ENCODE measurements at regions not wholly inside any gene's neighbourhood (a gene's known extent, or its start where the extent isn't known, plus 50 kb on each side); places are given as distances from the start of the nearest gene placed in this dataset.

DNA sequence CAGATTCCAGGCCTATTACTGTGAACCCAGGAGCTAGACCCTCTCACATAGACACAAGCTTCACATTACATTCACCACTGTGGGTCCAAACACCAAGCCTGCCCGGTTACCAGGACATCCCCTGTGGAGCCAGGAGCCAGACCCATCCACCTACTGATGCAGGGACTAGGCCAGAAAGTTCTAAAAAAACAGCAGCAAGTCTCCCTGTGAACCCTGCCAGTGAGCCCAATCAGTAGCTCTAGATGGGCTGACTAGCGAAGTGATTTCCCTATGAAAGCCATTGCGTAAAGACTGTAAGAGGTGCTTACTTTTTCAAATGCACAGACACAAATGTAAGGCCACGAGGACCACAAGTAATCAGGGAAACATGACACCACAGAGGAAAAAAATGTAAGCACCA lies 352.3 kb downstream of the TMEM161B start:
- in situ Hi-C loops (cut with MboI) (no loop called here), intact Hi-C loops (cut with micrococcal nuclease; ENCODE audit: unreplicated experiment) (no loop called here)
- no TSS peak for BruUV-seq (replicated peaks)
- H3K36me3 ChIP-seq (ENCODE audit: control insufficient read depth in 2 of 2, insufficient read depth in 2 of 2, low read length in 1 of 2), result no peaks in the 10 kb centered on the region
- H4K20me1 ChIP-seq (ENCODE audit: control insufficient read depth, insufficient read depth), result no peaks in the 10 kb centered on the region
- no peak for DNase-seq (ENCODE audit: low read depth, low spot score)
- CTCF ChIA-PET, result no interaction called here
- TF ChIP-seq HDAC6 (IDR thresholded peaks at IDR 0.05; ENCODE audit: unreplicated experiment), result no peak
- TF ChIP-seq FOS (IDR thresholded peaks at IDR 0.05; ENCODE audit: borderline replicate concordance, extremely low read depth, insufficient read length), result no peak
- TF ChIP-seq TAF1 (IDR thresholded peaks at IDR 0.05; ENCODE audit: borderline replicate concordance, low read depth, low read length), result no peak
- TF ChIP-seq, protein P1, sequence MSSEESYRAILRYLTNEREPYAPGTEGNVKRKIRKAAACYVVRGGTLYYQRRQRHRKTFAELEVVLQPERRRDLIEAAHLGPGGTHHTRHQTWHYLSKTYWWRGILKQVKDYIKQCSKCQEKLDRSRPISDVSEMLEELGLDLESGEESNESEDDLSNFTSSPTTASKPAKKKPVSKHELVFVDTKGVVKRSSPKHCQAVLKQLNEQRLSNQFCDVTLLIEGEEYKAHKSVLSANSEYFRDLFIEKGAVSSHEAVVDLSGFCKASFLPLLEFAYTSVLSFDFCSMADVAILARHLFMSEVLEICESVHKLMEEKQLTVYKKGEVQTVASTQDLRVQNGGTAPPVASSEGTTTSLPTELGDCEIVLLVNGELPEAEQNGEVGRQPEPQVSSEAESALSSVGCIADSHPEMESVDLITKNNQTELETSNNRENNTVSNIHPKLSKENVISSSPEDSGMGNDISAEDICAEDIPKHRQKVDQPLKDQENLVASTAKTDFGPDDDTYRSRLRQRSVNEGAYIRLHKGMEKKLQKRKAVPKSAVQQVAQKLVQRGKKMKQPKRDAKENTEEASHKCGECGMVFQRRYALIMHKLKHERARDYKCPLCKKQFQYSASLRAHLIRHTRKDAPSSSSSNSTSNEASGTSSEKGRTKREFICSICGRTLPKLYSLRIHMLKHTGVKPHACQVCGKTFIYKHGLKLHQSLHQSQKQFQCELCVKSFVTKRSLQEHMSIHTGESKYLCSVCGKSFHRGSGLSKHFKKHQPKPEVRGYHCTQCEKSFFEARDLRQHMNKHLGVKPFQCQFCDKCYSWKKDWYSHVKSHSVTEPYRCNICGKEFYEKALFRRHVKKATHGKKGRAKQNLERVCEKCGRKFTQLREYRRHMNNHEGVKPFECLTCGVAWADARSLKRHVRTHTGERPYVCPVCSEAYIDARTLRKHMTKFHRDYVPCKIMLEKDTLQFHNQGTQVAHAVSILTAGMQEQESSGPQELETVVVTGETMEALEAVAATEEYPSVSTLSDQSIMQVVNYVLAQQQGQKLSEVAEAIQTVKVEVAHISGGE (CRISPR knock-in tag; IDR thresholded peaks at IDR 0.05), result no peak
- TF ChIP-seq TCF12 (IDR thresholded peaks at IDR 0.05; ENCODE audit: low read depth, low read length), result no peak
- no peak for TF ChIP-seq RCOR1 (conservative IDR thresholded peaks at IDR 0.05; ENCODE audit: low read depth, low read length)
- TF ChIP-seq, protein P2, sequence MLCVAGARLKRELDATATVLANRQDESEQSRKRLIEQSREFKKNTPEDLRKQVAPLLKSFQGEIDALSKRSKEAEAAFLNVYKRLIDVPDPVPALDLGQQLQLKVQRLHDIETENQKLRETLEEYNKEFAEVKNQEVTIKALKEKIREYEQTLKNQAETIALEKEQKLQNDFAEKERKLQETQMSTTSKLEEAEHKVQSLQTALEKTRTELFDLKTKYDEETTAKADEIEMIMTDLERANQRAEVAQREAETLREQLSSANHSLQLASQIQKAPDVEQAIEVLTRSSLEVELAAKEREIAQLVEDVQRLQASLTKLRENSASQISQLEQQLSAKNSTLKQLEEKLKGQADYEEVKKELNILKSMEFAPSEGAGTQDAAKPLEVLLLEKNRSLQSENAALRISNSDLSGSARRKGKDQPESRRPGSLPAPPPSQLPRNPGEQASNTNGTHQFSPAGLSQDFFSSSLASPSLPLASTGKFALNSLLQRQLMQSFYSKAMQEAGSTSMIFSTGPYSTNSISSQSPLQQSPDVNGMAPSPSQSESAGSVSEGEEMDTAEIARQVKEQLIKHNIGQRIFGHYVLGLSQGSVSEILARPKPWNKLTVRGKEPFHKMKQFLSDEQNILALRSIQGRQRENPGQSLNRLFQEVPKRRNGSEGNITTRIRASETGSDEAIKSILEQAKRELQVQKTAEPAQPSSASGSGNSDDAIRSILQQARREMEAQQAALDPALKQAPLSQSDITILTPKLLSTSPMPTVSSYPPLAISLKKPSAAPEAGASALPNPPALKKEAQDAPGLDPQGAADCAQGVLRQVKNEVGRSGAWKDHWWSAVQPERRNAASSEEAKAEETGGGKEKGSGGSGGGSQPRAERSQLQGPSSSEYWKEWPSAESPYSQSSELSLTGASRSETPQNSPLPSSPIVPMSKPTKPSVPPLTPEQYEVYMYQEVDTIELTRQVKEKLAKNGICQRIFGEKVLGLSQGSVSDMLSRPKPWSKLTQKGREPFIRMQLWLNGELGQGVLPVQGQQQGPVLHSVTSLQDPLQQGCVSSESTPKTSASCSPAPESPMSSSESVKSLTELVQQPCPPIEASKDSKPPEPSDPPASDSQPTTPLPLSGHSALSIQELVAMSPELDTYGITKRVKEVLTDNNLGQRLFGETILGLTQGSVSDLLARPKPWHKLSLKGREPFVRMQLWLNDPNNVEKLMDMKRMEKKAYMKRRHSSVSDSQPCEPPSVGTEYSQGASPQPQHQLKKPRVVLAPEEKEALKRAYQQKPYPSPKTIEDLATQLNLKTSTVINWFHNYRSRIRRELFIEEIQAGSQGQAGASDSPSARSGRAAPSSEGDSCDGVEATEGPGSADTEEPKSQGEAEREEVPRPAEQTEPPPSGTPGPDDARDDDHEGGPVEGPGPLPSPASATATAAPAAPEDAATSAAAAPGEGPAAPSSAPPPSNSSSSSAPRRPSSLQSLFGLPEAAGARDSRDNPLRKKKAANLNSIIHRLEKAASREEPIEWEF (IDR thresholded peaks at IDR 0.05; ENCODE audit: insufficient replicate concordance, low read depth, low read length), result no peak
- no peak for TF ChIP-seq MTA2 (IDR thresholded peaks at IDR 0.05; ENCODE audit: low read depth)
- TF ChIP-seq ZNF217 (IDR thresholded peaks at IDR 0.05), result no peak
- no peak for TF ChIP-seq ZNF24 (IDR thresholded peaks at IDR 0.05)
- TF ChIP-seq FOXM1 (IDR thresholded peaks at IDR 0.05; ENCODE audit: low read depth, low read length), result no peak
- TF ChIP-seq ZNF207 (IDR thresholded peaks at IDR 0.05; ENCODE audit: borderline replicate concordance), result no peak
- no peak for TF ChIP-seq RAD21 (IDR thresholded peaks at IDR 0.05; ENCODE audit: insufficient read depth, low read depth, low read length)
- no peak overlapping the region for H3K4me3 ChIP-seq
- no peak for ATAC-seq
- H3K4me2 ChIP-seq (ENCODE audit: control insufficient read depth, insufficient read depth), result no peak overlapping the region
- POLR2A ChIA-PET, result no interaction called here
- H3K9ac ChIP-seq (ENCODE audit: control insufficient read depth, insufficient read depth, low read length), result no peak overlapping the region
- no peaks in the 10 kb centered on the region for H3K79me2 ChIP-seq (ENCODE audit: control insufficient read depth, insufficient read depth, low read length)
- FAIRE-seq, result no peak
- H3K27ac ChIP-seq (ENCODE audit: control insufficient read depth, insufficient read depth), result no peak overlapping the region
- no peak overlapping the region for H2AFZ ChIP-seq (ENCODE audit: control insufficient read depth, low read depth, low read length)
- 42% methylated on average over 4 of the region's 4 CpGs for WGBS (ENCODE audit: insufficient coverage, insufficient replicate concordance, low lambda C conversion rate, missing lambda C conversion rate)
- H3K4me1 ChIP-seq (ENCODE audit: control insufficient read depth, insufficient read depth, low read length), result no peaks in the 10 kb centered on the region
- no peaks in the 10 kb centered on the region for H3K27me3 ChIP-seq (replicated peaks in 1 of 2; ENCODE audit: control insufficient read depth in 2 of 2, insufficient read depth in 2 of 2, low read length in 1 of 2)
- SMC1A ChIA-PET (ENCODE audit: uncharacterized antibody, unreplicated experiment), result interaction anchor here (0.5 to 1.0 kb wide), 2 partner anchors 11 to 634 kb away, joined by 3 read pairs; no protein-coding TSS in a partner anchor
- H3K9me3 ChIP-seq (replicated peaks; ENCODE audit: control insufficient read depth, insufficient read depth, low read length), result no peaks in the 10 kb centered on the region
- RAD21 ChIA-PET (ENCODE audit: unreplicated experiment), result no interaction called here

Measured in GM12878 (cell line).